Astrocyte (in vitro differentiated cells and primary cell): ENCODE measurements at regions not wholly inside any gene's neighbourhood (a gene's known extent, or its start where the extent isn't known, plus 50 kb on each side); places are given as distances from the start of the nearest gene placed in this dataset.

Experiments
- CTCF ChIP-seq: IDR thresholded peaks from 2 replicates; pipeline ENCODE4 v1.5.1; 2011; ENCODE audit warnings: low read depth, mild to moderate bottlenecking, inconsistent platforms, low read length, moderate library complexity; ENCODE audit not compliant: insufficient read depth
- EZH2 ChIP-seq: IDR thresholded peaks from 2 replicates; pipeline ENCODE4 v1.6.1; 2012; ENCODE audit warnings: mild to moderate bottlenecking, low read length, inconsistent platforms; ENCODE audit not compliant: insufficient read depth

GRCh38 chr5:31052937-31053658 lies 140.4 kb upstream of the CDH6 start:
- no peak for TF ChIP-seq CTCF
- no peak for TF ChIP-seq EZH2
